ENCODE measurements at regions not wholly inside any gene's neighbourhood (a gene's known extent, or its start where the extent isn't known, plus 50 kb on each side); places are given as distances from the start of the nearest gene placed in this dataset.

GRCh38 chr20:39412091-39412490 is 449.9 kb downstream of the DHX35 start:
- no peak for TF ChIP-seq CTCF (IDR thresholded peaks at IDR 0.05)
- no peak for TF ChIP-seq POLR2A (IDR thresholded peaks at IDR 0.05)

All from body of pancreas (tissue), 4 donors.